Panc1 (cell line): ENCODE measurements at regions not wholly inside any gene's neighbourhood (a gene's known extent, or its start where the extent isn't known, plus 50 kb on each side); places are given as distances from the start of the nearest gene placed in this dataset.

Experiments
- CTCF ChIP-seq: fragments of 450-650 bp; IDR thresholded peaks from 2 replicates; pipeline ENCODE4 v1.5.1; 2017; ENCODE audit warnings: mild to moderate bottlenecking
- SIN3A ChIP-seq: IDR thresholded peaks from 2 replicates; pipeline ENCODE4 v1.6.1; 2012; ENCODE audit warnings: low read depth, mild to moderate bottlenecking, low read length, moderate library complexity, borderline replicate concordance; ENCODE audit not compliant: insufficient read depth

DNA sequence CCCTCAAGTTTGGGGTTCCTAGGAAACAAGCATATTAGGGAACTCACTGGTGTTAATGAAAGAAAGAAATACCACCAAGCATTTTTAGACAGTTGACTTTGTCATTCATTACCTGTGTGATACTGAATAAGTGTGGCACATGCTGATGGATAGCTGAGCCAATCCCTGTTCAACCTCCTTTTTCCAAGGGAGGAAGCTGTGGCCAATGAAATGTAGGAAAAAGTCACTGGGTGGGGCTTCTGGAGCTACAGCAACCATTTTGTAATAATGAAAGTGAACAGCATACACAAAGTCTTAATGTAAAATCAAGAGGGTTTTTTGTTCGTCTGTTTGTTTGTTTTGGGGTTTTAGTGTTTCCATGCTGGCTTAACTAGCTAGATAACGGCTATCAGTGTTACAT lies 254.3 kb upstream of the SALL1 start:
- TF ChIP-seq CTCF (no peak), SIN3A (no peak)
